ENCODE measurements at regions not wholly inside any gene's neighbourhood (a gene's known extent, or its start where the extent isn't known, plus 50 kb on each side); places are given as distances from the start of the nearest gene placed in this dataset.

- TF ChIP-seq, protein P1, sequence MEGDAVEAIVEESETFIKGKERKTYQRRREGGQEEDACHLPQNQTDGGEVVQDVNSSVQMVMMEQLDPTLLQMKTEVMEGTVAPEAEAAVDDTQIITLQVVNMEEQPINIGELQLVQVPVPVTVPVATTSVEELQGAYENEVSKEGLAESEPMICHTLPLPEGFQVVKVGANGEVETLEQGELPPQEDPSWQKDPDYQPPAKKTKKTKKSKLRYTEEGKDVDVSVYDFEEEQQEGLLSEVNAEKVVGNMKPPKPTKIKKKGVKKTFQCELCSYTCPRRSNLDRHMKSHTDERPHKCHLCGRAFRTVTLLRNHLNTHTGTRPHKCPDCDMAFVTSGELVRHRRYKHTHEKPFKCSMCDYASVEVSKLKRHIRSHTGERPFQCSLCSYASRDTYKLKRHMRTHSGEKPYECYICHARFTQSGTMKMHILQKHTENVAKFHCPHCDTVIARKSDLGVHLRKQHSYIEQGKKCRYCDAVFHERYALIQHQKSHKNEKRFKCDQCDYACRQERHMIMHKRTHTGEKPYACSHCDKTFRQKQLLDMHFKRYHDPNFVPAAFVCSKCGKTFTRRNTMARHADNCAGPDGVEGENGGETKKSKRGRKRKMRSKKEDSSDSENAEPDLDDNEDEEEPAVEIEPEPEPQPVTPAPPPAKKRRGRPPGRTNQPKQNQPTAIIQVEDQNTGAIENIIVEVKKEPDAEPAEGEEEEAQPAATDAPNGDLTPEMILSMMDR (IDR thresholded peaks at IDR 0.05), result no peak
- no peak for TF ChIP-seq POLR2A (IDR thresholded peaks at IDR 0.05)
These were observed 101.1 kb upstream of the GALNT18 start for GRCh38 chr11:11722861-11723260.

All from uterus (tissue), 2 donors.